GM12874 (cell line): ENCODE measurements at regions not wholly inside any gene's neighbourhood (a gene's known extent, or its start where the extent isn't known, plus 50 kb on each side); places are given as distances from the start of the nearest gene placed in this dataset.

Experiments used
- CTCF ChIP-seq: IDR thresholded peaks from 2 replicates; pipeline ENCODE4 v1.5.1; 2011; ENCODE audit warnings: low read depth, mild to moderate bottlenecking, control low read depth, low read length, moderate library complexity; ENCODE audit not compliant: insufficient read depth

GRCh38 chr15:98554272-98555172 is 93.8 kb upstream of the IGF1R start:
- no peak for TF ChIP-seq CTCF

- no peak for TF ChIP-seq CTCF
These were observed 93.2 kb upstream of the IGF1R start for GRCh38 chr15:98555173-98555515.

GRCh38 chr15:98556321-98556720 is 92.0 kb upstream of the IGF1R start:
- TF ChIP-seq CTCF: no peak

- TF ChIP-seq CTCF: no peak
These were observed 88.0 kb upstream of the IGF1R start for GRCh38 chr15:98560338-98560737.

- TF ChIP-seq CTCF: no peak
These were observed 87.0 kb upstream of the IGF1R start for GRCh38 chr15:98561169-98561941.

- TF ChIP-seq CTCF: no peak
These were observed 85.9 kb upstream of the IGF1R start for GRCh38 chr15:98562331-98562937.

- no peak for TF ChIP-seq CTCF
These were observed 82.8 kb upstream of the IGF1R start for GRCh38 chr15:98565566-98565965.
